Retinal pigment epithelial cell (primary cell): ENCODE measurements at regions not wholly inside any gene's neighbourhood (a gene's known extent, or its start where the extent isn't known, plus 50 kb on each side); places are given as distances from the start of the nearest gene placed in this dataset.

Experiments
- DNase-seq: peaks from one replicate; pipeline ENCODE4 v3.0.0-alpha.2; 2010; ENCODE audit warnings: low read depth
- H3K4me3 ChIP-seq: 2 replicates; pipeline ENCODE4 v1.5.1; 2011; ENCODE audit warnings: mild to moderate bottlenecking, low read length, control low read depth, moderate library complexity
- CTCF ChIP-seq: conservative IDR thresholded peaks from 2 replicates; pipeline ENCODE4 v1.5.1; 2011; ENCODE audit warnings: low read depth, low read length, control low read depth, inconsistent platforms

DNA sequence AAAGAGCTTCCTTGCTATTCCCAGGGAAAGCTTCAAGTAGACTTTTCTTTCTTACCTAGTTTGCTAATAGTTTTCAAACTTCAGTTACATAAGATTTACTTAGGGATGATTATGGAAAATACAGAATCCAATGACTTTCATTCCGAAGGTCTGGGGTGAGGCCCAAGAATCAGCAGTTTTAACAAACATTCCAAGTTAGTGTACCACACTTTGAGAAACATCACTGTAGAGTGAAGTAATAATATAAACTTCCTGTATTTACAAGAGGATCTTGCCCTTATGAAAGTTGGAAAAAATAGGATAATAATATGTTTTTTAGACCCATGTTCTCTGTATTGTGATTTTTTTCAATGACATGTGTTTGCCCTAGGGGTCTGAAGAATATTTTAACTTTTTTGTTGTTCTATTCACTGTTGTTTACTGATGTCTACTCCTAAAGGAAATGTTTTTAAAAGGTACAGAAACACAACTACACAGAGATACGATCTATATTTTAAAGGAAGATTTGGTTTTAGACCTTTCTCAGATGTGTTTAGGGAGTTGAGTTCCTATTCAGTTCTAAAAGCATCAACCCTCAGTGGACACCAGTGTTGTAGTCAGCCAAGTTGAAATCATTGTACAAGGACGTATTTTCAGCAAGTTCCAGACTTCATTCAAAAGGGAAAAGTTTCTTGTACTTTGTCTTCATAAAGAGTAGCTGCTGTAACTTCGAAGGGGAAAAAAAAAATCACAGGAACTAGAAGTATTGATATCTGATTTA is 295.8 kb upstream of the SLC7A11 start:
- no peak for DNase-seq
- TF ChIP-seq CTCF, result no peak

GRCh38 chr4:138535316-138535715 is 293.2 kb upstream of the SLC7A11 start:
- H3K4me3 ChIP-seq, result no peak overlapping the region
- no peak for DNase-seq
- TF ChIP-seq CTCF, result no peak

More for the DNA sequence above, 295.8 kb upstream of the SLC7A11 start:
- H3K4me3 ChIP-seq, result no peak overlapping the region

DNA sequence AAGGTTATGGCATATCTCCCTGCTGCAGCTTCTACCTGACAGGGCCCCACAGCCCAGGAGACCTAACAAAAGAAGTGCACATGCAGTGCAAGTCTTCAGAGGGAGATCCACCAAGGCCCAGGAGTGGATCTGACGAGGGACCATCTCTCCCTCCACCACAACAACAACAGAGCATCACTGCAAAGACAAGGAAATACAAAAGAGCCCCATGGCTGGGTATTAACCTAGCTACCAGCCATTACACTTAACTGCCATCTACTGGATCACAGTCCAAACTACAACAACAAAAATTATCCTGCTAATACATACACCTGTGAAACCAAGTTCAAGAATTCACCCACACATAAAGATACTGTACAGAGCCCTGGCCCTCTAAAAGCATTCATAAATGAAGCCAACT is 280.2 kb upstream of the SLC7A11 start:
- peak; percentile 47 for TF ChIP-seq CTCF
- H3K4me3 ChIP-seq, result no peak overlapping the region
- DNase-seq, result no peak

DNA sequence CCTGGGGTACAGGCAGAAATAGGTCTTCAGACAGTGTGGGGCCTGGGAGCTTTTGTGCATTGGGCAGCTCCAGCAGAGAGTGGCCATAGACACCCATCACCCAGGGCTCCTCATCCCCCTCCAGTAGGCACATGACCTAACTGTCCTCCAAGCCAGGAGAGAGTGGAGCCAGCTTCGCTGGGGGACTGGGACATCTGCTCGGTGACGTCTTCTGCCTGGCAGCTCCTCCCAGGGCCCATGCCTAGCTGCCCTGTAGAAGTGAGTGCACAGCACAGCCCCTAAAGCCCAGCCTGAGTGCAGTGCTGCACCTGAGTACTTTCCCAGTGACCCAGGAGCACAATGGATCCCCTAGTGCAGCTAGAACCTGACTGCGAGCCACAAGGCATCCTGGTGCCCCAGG is 279.7 kb upstream of the SLC7A11 start:
- TF ChIP-seq CTCF, result no peak
- no peak overlapping the region for H3K4me3 ChIP-seq
- DNase-seq, result no peak

GRCh38 chr4:138519436-138519835 is 277.3 kb upstream of the SLC7A11 start:
- no peak for TF ChIP-seq CTCF
- DNase-seq, result no peak
- no peak overlapping the region for H3K4me3 ChIP-seq

- no peak for DNase-seq
- H3K4me3 ChIP-seq, result no peak overlapping the region
- TF ChIP-seq CTCF, result no peak
Measured at GRCh38 chr4:138513535-138513934, 271.4 kb upstream of the SLC7A11 start.

GRCh38 chr4:138512756-138513155 is 270.6 kb upstream of the SLC7A11 start:
- H3K4me3 ChIP-seq, result no peak overlapping the region
- DNase-seq, result no peak
- no peak for TF ChIP-seq CTCF
